Dedifferentiated amniotic fluid mesenchymal stem cell (primary cell): ENCODE measurements at regions not wholly inside any gene's neighbourhood (a gene's known extent, or its start where the extent isn't known, plus 50 kb on each side); places are given as distances from the start of the nearest gene placed in this dataset.

ENCODE experiments used
- DNase-seq: peaks from one replicate; pipeline ENCODE4 v3.0.0-alpha.2; 2016; ENCODE audit errors: extremely low spot score

DNA sequence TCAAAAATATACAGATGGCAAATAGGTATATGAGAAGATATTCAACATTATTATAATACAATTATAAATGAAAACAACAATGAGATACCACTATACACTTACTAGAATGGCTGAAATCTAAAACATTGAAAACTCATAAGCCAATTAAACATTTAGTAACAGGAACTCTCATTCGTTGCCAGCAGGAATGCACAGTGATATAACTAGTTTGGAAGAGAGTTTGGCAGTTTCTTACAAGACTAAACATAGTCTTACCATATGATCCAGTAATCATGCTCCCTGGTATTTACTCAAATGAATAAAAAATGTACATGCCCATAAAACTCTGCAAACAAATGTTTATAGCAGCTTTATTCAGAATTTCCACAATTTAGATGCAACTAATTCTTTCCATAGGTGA, 476.2 kb upstream of the COBL start:
- no peak for DNase-seq

DNA sequence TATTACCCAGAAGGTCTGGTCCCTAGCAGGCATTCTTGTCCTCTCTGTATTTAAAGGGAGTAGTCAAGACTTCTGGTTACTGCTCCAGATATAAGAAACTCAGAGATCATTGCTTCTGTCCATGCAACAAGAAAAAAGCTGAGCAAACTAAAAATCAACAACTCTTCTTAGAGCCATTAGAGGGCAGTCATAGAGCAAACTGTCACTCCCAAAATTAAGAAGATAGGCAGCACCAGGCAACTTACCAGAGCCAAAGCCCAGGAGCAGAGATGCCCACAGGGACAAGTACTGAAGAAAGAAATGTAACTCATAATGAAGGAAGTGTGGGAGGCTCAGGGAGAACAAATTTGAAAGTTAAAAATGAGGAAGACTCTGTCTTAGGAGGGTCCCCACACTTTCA, 472.9 kb upstream of the COBL start:
- DNase-seq, result no peak

DNA sequence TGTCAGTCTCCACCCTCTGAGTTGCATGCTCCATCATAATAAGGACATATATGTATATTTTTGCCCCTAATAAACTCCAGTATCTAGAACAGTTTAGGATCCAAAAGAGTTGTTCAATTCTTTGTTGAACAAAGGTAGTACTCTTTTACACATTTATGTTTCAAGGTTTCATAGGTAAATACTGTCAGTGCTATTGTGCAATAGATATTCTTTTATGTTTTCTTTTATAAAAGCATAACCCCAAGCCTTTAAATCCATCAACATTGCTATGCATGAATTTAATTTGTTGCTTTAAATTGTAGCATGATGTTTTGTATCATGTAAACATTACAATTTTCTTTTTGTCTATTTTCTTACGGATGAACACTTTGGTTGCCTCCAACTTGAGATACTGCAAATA, 469.7 kb upstream of the COBL start:
- no peak for DNase-seq

DNA sequence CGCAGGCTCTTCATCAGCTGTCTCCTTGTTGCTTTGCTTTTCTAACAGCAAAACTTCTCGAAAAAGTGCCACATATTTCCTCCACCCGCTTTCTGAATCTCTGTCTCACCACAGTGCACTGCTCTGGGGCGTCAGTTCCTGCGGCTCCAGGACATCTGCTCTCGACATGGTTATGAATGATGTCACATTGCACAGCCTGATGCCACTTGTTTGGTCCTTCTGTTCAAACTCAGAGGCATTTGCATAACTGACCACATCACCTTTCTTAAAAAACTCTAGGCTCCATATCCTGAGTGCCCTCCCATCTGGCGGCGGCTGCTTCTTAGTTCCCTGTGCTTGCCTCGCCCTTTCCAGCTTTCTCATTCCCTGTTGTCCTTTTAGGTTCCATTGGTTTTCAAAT, 469.3 kb upstream of the COBL start:
- no peak for DNase-seq

DNA sequence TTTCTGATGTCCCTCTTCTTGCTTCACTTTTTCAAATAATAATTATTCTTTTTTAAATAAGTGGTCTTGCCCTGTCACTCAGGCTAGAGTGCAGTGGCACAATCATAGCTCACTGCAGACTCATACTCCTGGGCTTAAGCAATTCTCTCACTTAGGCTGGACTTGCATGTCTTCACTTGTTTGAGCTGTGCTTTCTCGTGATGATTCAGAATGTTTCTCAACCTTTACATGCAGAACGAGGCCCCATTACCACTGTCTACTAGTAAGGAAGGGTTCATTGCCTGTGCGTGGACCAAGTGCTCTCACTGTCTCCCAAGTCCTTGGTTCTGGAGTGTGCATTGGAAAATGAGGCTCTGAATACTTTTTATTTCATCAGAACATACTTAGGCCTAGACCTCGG, 468.6 kb upstream of the COBL start:
- DNase-seq, result no peak

DNA sequence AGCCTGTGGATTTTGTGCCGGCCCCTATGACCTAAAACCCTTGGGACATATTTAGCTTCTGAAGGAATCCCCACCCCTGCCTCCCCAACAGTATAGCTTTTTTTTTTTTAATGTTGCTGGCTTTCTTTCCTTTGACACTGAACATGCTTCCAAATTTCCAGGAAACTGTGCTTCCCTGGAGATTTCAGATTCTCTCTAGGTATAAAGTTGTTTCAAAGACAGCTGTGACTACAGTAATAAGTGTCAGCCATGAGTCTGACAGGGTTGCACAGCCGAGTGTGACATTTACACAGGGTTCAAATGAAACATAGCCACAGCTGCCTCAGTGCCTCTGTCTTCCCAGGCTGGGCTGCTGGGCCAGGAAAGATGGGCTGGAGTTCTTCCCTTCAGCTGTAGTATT, 466.6 kb upstream of the COBL start:
- no peak for DNase-seq

DNA sequence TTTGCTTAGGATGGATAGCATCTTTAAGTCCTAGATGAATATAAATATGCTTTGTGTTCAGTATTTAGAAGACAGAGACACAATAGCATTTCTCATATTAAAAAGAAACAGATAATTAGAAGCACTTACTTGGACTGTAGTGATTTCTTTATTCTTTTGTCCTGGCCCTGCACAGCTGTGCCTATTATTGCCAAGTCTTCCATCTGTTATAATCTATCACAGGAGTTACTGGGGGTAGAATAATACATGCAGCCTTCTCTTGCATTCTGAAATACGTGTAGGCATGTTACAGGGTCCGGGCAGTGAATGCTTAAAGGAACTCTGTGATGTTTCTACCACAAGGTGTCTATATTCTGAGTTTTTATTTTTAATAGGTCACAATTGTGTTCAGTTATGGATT, 461.5 kb upstream of the COBL start:
- no peak for DNase-seq

DNA sequence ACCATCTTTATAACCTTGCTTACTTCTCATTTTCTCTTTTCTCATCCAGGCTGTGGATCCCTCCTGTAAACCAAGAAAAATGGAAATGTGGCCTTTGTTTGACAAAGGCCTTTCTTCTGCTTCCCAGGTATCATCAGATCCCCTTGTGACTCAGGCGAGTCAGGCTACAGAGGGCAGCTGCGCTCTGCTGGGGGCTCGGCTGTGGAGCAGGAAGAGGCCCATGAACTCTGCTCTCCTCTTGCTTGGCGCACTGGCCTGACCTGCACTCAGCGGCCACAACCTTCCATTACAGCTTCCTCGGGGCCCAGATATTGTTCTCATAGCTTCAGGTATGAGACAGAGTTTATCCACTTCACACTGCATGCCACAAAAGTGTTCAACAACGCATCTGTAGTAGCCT, 457.6 kb upstream of the COBL start:
- DNase-seq, result no peak

DNA sequence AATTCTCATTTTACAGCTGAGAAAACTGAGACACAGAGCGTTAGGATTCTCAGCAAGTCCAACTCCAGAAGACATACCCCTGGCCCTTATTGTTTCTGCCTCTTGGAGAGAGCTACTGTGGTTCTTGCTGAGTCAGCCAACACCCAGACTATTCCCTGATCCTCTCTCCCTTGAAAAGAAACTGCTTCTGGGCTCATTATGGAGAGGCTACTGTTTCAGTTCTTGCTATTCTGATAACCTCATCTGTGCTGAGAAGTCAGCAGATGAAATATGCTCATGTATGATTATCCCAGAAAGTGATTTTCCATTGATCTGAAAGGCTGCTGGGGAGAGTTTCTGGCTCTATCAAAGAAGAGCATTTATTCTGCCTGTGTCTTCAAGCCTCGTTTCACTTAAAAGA, 455.6 kb upstream of the COBL start:
- DNase-seq, result no peak

DNA sequence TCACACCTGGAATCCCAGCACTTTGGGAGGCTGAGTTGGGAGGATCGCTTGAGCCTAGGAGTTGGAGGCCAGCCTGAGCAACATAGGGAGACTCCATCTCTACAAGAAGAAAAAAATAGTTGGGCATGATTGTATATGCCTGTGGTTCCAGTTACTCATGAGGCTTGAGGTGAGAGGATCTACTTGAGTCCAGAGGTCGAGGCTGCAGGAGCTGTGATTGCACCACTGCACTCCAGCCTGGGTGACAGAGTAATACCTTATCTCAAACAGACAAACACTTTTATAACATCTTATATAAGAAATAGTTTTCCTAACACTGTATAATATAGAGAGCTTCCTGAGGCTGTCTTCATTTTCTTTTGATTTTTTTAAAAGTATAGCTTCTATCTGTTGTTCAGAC, 448.4 kb upstream of the COBL start:
- DNase-seq, result no peak

DNA sequence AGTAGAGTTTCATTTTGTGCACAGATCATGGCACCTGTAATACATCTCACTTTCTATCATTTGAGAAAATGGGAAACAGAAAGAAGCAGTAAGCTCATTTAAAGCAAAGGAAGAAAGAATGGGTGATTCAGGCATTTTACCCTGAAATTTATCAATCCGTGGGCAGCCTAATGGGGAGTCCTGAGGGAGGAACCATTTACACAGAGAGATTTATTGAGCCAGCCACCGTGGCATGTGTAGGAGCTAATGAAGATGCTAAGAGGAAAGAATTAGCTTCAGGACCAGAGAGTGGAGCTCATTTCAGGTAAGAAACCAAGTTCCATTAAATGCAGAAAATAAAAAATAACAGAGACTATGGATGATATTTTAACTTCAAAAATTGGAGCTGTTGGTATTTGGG, 443.4 kb upstream of the COBL start:
- no peak for DNase-seq

DNA sequence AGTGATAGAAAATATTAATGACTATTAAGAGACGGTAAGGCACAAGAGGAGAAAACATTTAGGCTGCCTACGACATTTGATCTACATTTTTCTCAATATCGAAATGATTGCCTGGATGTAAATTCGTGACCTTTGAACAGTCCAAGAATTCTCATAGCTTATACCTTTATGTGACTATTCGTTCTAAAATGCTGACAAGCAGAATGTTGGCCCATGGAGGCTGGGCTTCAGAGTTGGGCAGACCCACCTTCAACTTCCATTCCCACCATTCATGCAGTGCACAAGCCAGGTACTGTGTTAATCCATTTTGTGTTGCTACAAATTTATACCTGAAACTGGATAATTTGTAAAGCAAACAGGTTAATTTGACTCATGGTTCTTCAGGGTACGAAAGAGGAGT, 441.4 kb upstream of the COBL start:
- DNase-seq, result no peak

DNA sequence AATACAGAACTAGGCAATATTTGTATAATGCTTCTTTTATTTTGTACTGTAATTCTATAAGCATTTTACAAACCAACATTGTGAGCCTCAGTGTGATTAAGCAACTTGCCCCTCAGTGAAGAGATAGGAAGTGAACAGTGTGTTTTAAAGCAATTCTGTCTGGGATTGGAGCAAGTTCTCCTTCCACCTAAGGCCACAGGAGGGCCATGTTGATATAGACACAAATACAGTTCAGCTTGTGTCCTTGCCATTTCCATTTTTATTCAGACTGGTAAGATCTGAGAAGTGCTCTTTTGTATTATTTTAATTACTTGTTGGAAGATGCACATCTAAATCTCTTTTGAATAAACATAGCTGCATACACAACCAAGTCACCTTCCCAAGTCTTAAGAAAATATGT, 416.3 kb upstream of the COBL start:
- no peak for DNase-seq

DNA sequence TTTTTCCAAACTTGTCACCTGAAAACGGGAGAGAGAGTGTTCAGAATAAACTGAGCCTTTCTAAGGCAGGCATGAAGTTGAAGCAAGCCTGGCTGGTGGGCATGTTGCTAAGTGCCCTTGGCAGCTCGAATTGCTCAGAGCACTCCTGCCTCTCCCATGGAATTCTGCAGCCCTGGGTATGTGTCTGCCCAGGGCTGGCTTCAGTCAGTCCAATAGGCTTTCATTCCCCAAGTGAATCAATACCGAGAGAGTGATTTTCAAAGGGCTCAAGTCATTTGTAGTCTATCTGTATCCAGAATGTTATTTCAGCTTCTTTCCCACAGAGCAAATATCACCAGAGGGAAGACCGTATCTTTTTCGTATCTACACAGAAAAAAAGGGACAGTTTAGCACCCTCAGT, 415.5 kb upstream of the COBL start:
- DNase-seq, result no peak

DNA sequence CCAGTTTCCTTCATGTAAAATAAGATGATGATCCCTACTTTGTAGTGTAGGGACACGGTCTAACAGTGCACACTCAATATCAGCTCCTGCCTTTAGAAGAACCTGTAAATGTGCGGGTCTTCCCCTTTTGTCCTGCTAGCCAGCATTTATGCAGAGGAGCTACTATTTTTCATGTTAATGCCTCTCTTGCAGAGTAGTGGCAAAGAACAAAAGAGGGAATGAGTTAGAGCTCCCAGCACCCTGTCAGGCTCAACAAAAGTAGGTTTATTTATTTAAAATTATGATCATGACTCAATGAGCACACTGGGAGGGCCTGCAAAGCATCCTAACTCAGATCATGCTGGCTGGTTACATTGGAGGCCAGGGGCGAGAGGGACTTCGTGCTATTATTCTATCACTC, 414.5 kb upstream of the COBL start:
- DNase-seq, result no peak

DNA sequence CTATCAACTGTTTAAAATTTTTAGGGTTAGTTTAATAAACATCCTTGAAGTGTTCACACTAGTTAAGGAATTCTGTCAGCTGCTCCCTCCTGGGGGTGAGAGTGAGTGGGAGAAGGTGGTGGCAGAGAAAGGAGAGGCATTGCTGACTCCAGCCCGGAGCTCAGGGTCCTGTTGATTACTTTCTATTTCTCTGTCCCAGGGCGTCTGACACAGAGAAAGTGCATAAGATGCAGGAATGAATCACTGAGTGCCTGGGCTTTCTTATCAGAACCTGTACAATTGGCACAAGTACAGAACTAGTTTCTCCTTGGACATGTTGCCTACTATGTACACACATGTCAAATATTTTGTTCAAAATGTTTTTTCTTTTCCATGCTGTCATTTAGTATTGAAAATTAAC, 410.8 kb upstream of the COBL start:
- DNase-seq, result no peak

DNA sequence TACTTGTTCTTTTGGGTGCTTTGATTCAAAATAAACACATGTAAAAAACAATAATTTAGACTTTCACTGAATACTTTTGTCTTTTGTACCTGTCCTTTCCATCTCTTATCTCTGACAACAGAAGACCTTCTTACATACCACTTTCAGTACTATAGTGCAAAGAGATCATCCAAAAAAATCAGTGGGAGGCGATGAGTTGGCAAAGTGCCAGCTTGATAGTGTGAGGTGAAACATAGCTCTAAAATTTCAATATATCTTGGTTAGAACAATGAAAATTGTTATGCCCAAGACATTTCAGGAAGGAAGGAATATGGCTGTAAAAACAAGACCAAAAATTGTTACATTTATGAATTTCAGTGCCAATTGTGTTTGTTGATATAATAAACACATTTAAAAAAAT, 390.2 kb upstream of the COBL start:
- no peak for DNase-seq

DNA sequence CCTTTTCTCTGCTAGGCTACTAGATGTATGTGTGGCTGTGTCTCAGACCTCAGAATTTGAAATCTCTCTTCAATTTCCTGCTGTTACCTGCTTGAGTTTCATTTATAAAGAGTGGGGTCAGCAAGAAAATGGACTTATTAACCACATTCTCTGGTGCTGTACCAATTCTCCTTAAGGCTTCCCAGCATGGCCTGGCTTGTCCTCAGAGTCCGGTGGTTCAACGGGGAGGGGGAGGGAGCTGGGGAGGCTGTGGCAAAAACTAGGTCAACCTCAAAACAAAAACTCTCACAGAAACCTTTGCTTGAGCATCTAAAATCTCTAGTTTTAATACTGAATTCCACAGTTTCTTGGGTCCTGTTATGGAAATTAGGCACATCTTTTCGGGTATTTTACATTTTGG, 389.1 kb upstream of the COBL start:
- no peak for DNase-seq

DNA sequence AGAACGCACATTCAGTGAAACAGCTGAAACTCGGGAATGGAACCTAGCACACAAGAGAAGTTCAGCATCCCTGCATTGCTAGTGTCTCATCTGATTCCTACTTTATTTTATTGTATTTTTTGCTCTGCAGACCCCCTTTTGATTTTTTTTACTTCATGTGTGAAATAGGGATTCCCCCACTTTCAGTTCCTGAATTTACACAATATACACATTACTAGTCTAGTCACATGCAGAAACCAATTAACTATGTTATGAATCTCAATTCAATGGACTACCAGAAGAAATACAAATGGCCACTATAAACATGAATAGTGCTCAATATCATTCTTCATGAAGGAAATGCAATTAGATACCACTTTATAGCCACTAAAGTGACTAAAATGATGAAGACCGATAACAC, 386.1 kb upstream of the COBL start:
- no peak for DNase-seq

DNA sequence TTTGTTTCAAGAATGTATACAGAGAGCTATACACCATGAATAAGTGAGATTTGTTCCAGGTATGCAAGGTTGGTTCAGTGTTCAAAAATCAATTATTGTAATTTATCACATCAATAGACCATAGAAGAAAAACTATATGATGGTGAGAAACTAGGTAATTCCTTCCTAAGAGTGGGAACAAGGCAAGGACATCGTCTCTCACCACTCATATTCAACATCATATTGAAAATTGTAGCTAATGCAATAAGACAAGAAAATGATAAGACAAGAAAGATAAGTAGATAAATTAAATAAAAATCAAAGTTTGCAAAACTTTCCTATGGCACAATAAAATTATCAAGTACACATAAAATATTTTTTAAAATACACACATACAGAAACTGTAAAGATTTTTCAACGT, 385.3 kb upstream of the COBL start:
- DNase-seq, result no peak

DNA sequence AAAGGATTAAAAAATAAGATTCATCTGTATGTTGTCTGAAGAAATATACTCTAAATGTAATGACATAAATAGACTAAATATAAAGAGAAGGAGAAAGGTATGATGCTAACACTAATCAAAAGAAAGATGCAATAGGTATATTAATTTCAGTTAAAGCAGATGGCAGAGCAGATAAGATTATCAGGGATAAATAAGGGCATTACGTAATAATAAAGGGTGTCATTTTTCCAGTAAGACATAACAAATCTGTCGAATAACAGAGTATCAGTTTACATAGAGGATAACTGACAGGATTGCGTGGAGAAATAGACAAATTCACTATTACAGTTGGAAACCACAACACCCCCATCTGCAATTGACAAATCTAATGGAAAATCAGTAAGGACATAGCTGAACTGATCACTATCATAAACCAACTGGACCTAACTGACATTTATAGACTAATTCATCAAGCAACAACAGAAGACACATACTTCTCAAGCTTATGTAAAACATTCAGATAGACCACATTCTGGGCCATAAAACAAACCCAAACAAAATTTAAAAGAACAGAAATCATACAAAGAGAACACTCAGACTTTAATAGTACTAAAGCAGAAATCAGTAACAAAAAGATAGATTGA, 384.1 kb upstream of the COBL start:
- no peak for DNase-seq

DNA sequence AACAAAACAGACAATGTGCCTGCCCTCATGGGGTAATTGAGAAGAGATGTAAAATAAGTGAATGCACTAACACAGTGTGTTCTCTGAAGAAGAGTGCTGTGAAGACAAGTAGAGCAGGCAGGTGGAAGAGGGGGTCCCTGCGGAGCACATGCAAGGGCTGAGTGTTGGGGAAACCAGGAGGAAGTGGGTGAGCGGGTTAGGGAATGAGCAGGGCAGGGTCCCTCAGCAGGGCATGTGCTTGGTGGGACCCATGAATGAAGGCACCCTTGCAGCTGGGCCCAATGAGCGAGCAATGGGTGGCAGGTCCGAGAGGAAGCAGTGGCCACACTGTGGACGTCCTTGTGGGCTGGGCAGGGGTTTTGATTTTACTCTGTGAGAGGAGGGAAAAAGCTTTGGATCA, 376.6 kb upstream of the COBL start:
- no peak for DNase-seq

DNA sequence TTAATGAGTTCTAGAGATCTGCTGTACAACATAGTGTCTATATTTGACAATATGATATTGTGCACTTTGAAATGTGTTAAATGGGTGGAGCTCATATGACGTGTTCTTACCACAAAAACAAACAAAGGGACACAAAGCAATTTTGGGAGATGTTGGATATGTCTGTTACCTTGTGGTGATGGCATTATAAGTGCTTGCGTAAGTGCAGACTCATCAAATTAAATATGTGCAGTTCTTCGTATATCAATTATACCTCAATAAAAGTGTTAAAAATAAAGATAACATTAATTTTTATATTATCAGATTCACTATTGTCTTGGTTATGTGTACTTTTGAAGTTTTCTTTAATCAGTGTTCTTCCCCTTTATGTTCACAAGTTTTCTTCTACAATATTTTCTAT, 372.9 kb upstream of the COBL start:
- DNase-seq, result no peak

DNA sequence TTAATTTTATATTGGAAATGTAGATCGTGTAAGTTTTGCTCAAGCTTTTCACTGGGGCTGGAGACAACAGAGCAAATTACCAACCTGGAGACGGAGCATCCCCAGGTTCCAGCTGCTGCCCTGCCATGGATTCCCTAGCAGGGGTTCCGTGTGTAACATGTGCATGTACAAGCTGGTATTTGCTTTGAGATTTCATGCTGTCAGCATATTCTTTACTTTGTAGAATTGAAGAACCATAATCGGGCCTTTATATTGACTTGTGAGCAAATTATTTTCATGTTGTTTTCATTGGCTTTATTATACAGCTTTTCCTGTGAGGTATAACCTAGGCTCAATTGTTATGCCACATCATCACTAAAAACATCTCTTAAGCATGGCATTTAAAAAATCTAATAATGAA, 369.2 kb upstream of the COBL start:
- no peak for DNase-seq
